ENCODE measurements at regions not wholly inside any gene's neighbourhood (a gene's known extent, or its start where the extent isn't known, plus 50 kb on each side); places are given as distances from the start of the nearest gene placed in this dataset.

GRCh38 chr5:29469581-29469980, 1723.9 kb upstream of the CDH6 start:
- no peak for TF ChIP-seq EP300 (IDR thresholded peaks at IDR 0.05; ENCODE audit: borderline replicate concordance)
- no peak for TF ChIP-seq RAD21 (IDR thresholded peaks at IDR 0.05; ENCODE audit: low read depth)
- no peak for TF ChIP-seq CREB1 (IDR thresholded peaks at IDR 0.05; ENCODE audit: low read depth)
- TF ChIP-seq REST (IDR thresholded peaks at IDR 0.05; ENCODE audit: low read depth) = no peak
- TF ChIP-seq TAF1 (IDR thresholded peaks at IDR 0.05; ENCODE audit: low read depth) = no peak
- TF ChIP-seq TEAD4 (IDR thresholded peaks at IDR 0.05) = no peak

Measured in Ishikawa (cell line).